ENCODE measurements at regions not wholly inside any gene's neighbourhood (a gene's known extent, or its start where the extent isn't known, plus 50 kb on each side); places are given as distances from the start of the nearest gene placed in this dataset.
"Not testable (repeated sequence)": the region's sequence is repeated elsewhere in the genome, so short reads cannot be mapped to it uniquely, and the experiment has no call there.

GRCh38 chr16:29097965-29098364 is 113.1 kb downstream of the LAT start:
- TF ChIP-seq CTCF (conservative IDR thresholded peaks at IDR 0.05; ENCODE audit: low read depth, low read length); MAZ (IDR thresholded peaks at IDR 0.05; ENCODE audit: borderline replicate concordance, low read depth, low read length); MXI1 (IDR thresholded peaks at IDR 0.05; ENCODE audit: borderline replicate concordance, low read depth, low read length); POLR2A (IDR thresholded peaks at IDR 0.05; ENCODE audit: low read depth, low read length); RCOR1 (IDR thresholded peaks at IDR 0.05; ENCODE audit: insufficient replicate concordance, low read length); FOS (IDR thresholded peaks at IDR 0.05; ENCODE audit: low read depth, low read length); CEBPB (IDR thresholded peaks at IDR 0.05; ENCODE audit: low read depth, low read length): not testable (repeated sequence)

Measured in IMR-90 (cell line).